IMR-90 (cell line): ENCODE measurements at regions not wholly inside any gene's neighbourhood (a gene's known extent, or its start where the extent isn't known, plus 50 kb on each side); places are given as distances from the start of the nearest gene placed in this dataset.

Experiments
- ATAC-seq: fragments of 200-7000 bp; cut with Tn5 transposase; 2 replicates; pipeline ENCODE4 v1.9.1; 2020; ENCODE audit warnings: low read depth, mild to moderate bottlenecking, moderate library complexity
- BruUV-seq: library from RNA; stranded (reverse); fragments of 400-500 nt; replicated peaks from 2 replicates; lab custom pipeline; 2021; lab: Mats Ljungman, UMichigan
- CTCF ChIA-PET: fragments of 300-600 bp; formaldehyde crosslinking; extraction: SDS; loops from one replicate; lab custom pipeline; 2021; ENCODE audit warnings: antibody characterized with exemption; lab: Yijun Ruan, JAX
- POLR2A ChIA-PET: fragments of 300-600 bp; sonication (Branson Sonifier 250); formaldehyde crosslinking; loops from one replicate; lab custom pipeline; 2022; ENCODE audit warnings: antibody characterized with exemption; ENCODE audit not compliant: unreplicated experiment; lab: Charles Lee
- DNase-seq: peaks from one replicate; pipeline ENCODE4 v3.0.0; 2013
- H2AFZ ChIP-seq: replicated peaks from 2 replicates; pipeline ENCODE3; 2013; ENCODE audit warnings: low read length, mild to moderate bottlenecking; ENCODE audit not compliant: poor library complexity
- H2AK5ac ChIP-seq: 2 replicates; pipeline ENCODE4 v1.6.1; 2013; ENCODE audit warnings: low read depth, low read length, inconsistent platforms
- H2AK9ac ChIP-seq: replicated peaks from 2 replicates; pipeline ENCODE3; 2013; ENCODE audit warnings: mild to moderate bottlenecking, low read depth, low read length, moderate library complexity; ENCODE audit not compliant: poor library complexity
- H2BK120ac ChIP-seq: 2 replicates; pipeline ENCODE4 v1.6.1; 2013; ENCODE audit warnings: low read depth, low read length, inconsistent platforms
- H2BK15ac ChIP-seq: 3 replicates; pipeline ENCODE4 v1.6.1; 2013; ENCODE audit warnings: low read depth, low read length, inconsistent platforms
- H2BK20ac ChIP-seq: 2 replicates; pipeline ENCODE4 v1.6.1; 2013; ENCODE audit warnings: low read depth, mild to moderate bottlenecking, inconsistent platforms, low read length, moderate library complexity
- H2BK5ac ChIP-seq: 2 replicates; pipeline ENCODE4 v1.6.1; 2013; ENCODE audit warnings: mild to moderate bottlenecking, low read depth, low read length, inconsistent platforms; ENCODE audit not compliant: poor library complexity, severe bottlenecking
- H3K14ac ChIP-seq: replicated peaks from 2 replicates; pipeline ENCODE4 v1.6.1; 2013; ENCODE audit warnings: low read depth, low read length, inconsistent platforms
- H3K18ac ChIP-seq: 2 replicates; pipeline ENCODE4 v1.6.1; 2013; ENCODE audit warnings: low read depth, low read length, control low read depth
- H3K23ac ChIP-seq: 2 replicates; pipeline ENCODE4 v1.6.1; 2013; ENCODE audit warnings: low read depth, low read length, inconsistent platforms
- H3K27ac ChIP-seq: 2 replicates; pipeline ENCODE4 v1.5.1; 2013; ENCODE audit warnings: mild to moderate bottlenecking, control low read depth, low read length; ENCODE audit not compliant: insufficient read depth
- H3K27me3 ChIP-seq: 2 replicates; pipeline ENCODE4 v1.6.1; 2013; ENCODE audit warnings: low read length; ENCODE audit not compliant: control insufficient read depth, insufficient read depth
- H3K36me3 ChIP-seq: 2 replicates; pipeline ENCODE4 v1.6.1; 2013; ENCODE audit warnings: low read length, mixed read lengths; ENCODE audit not compliant: control insufficient read depth, insufficient read depth
- H3K4ac ChIP-seq: 2 replicates; pipeline ENCODE4 v1.6.1; 2013; ENCODE audit warnings: low read depth, low read length, inconsistent platforms
- H3K4me1 ChIP-seq: 2 replicates; pipeline ENCODE4 v1.6.1; 2013; ENCODE audit warnings: low read length, mixed read lengths; ENCODE audit not compliant: control insufficient read depth, insufficient read depth
- H3K4me2 ChIP-seq: 2 replicates; pipeline ENCODE4 v1.6.1; 2013; ENCODE audit warnings: low read depth, mild to moderate bottlenecking, control low read depth, low read length, moderate library complexity
- H3K4me3 ChIP-seq: 2 replicates; pipeline ENCODE4 v1.5.1; 2013; ENCODE audit warnings: low read depth, mild to moderate bottlenecking, control low read depth, low read length, moderate library complexity; ENCODE audit not compliant: insufficient read depth
- H3K56ac ChIP-seq: 2 replicates; pipeline ENCODE4 v1.6.1; 2013; ENCODE audit warnings: low read length, inconsistent platforms; ENCODE audit not compliant: insufficient read depth; ENCODE audit errors: extremely low read depth
- H3K79me1 ChIP-seq, 2 experiments: 2 replicates each; pipeline ENCODE4 v1.6.1; 2013; ENCODE audit warnings: low read length in 2 of 2, inconsistent platforms in 1 of 2, low read depth in 1 of 2
- H3K9ac ChIP-seq: 2 replicates; pipeline ENCODE4 v1.6.1; 2013; ENCODE audit warnings: low read depth, low read length, control low read depth
- H3K9me1 ChIP-seq: 2 replicates; pipeline ENCODE4 v1.6.1; 2013; ENCODE audit warnings: low read length, inconsistent platforms; ENCODE audit not compliant: insufficient read depth
- H3K9me3 ChIP-seq: 2 replicates; pipeline ENCODE4 v1.6.1; 2013; ENCODE audit warnings: low read length; ENCODE audit not compliant: control insufficient read depth, insufficient read depth
- H4K20me1 ChIP-seq: 2 replicates; pipeline ENCODE4 v1.6.1; 2013; ENCODE audit warnings: low read length, inconsistent platforms; ENCODE audit not compliant: insufficient read depth
- H4K5ac ChIP-seq: 2 replicates; pipeline ENCODE4 v1.6.1; 2013; ENCODE audit warnings: mild to moderate bottlenecking, low read depth, low read length, control low read depth
- H4K8ac ChIP-seq, 2 experiments: 2 replicates each; pipeline ENCODE4 v1.6.1; 2013; ENCODE audit warnings: low read depth in 2 of 2, low read length in 2 of 2, control low read depth in 1 of 2, inconsistent platforms in 1 of 2
- H4K91ac ChIP-seq: 2 replicates; pipeline ENCODE4 v1.6.1; 2013; ENCODE audit warnings: low read depth, low read length, inconsistent platforms; ENCODE audit not compliant: insufficient read depth
- FOS ChIP-seq: fragments of 150-350 bp; IDR thresholded peaks from 2 replicates; pipeline ENCODE4 v1.6.1; 2016; ENCODE audit warnings: low read depth, low read length
- POLR2A ChIP-seq: IDR thresholded peaks from 2 replicates; pipeline ENCODE4 v1.6.1; 2012; ENCODE audit warnings: mild to moderate bottlenecking, low read depth, low read length
- RFX5 ChIP-seq: IDR thresholded peaks from 2 replicates; pipeline ENCODE4 v1.8.0; 2012; ENCODE audit warnings: low read depth, mild to moderate bottlenecking, low read length, moderate library complexity
- WGBS, 2 experiments: methylation state at CpG; one replicate each; pipeline versions ENCODE4 v1.1.5 to v1.1.7; 2013; ENCODE audit warnings: missing lambda C conversion rate in 2 of 2; ENCODE audit not compliant: insufficient read length in 1 of 2; ENCODE audit errors: extremely low coverage in 2 of 2; 5-methylcytosine and 5-hydroxymethylcytosine counted together
- dilution Hi-C: fragments of 300-500 bp; cut with HindIII; formaldehyde crosslinking; loops from one replicate; pipeline ENCODE4 v1.14.3; 2018; ENCODE audit warnings: low sequenced_read_pairs; ENCODE audit not compliant: unreplicated experiment
- in situ Hi-C: fragments of 300-500 bp; cut with MboI; formaldehyde crosslinking; loops from 3 replicates; pipeline ENCODE4 v1.14.3; 2019; ENCODE audit warnings: low sequenced_read_pairs, inconsistent platforms, mixed read lengths
- intact Hi-C: fragments of 100-400 bp; cut with micrococcal nuclease; formaldehyde crosslinking; loops from 2 replicates; pipeline ENCODE4 v1.10.0; 2022

DNA sequence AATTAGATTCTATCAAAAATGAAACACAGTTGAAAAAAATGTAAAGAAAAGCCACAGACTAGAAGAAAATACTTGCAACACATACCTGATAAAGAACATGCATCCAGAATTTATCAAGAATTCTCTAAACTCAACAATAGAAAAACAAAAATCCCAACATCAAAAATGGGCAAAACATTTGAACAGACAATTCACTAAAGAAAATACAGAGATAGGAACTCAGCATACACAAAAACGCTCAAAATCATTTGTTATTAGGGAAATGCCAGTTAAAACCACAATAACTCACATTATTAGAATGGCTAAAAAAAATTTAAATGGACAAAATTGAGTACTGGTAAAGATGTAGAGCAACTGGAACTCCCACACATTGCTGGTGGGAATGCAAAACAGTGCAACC, 311.0 kb upstream of the PRDM1 start:
- H3K23ac ChIP-seq = no peak overlapping the region
- no peak overlapping the region for H2AK9ac ChIP-seq
- H4K20me1 ChIP-seq = no peaks in the 10 kb centered on the region
- no peaks in the 10 kb centered on the region for H3K79me1 ChIP-seq
- no peak overlapping the region for H3K4ac ChIP-seq
- H2BK120ac ChIP-seq = no peak overlapping the region
- dilution Hi-C loops = no loop called here
- no peak overlapping the region for H3K18ac ChIP-seq
- H3K14ac ChIP-seq = no peak overlapping the region
- H3K9me3 ChIP-seq = peaks cover 3% of the 10 kb centered on the region; the same call in 1 of the 2 replicates
- CTCF ChIA-PET = no interaction called here
- no peak overlapping the region for H4K5ac ChIP-seq
- no peak overlapping the region for H3K4me2 ChIP-seq
- H3K9me1 ChIP-seq = no peaks in the 10 kb centered on the region
- POLR2A ChIA-PET = no interaction called here
- no peak overlapping the region for H2BK15ac ChIP-seq
- H3K56ac ChIP-seq = no peak overlapping the region
- H4K91ac ChIP-seq = no peak overlapping the region
- in situ Hi-C loops = no loop called here
- DNase-seq (no peak), ATAC-seq (no peak)
- H2BK20ac ChIP-seq = no peak overlapping the region
- H3K9ac ChIP-seq = no peak overlapping the region
- TF ChIP-seq POLR2A = no peak
- no peak for TF ChIP-seq FOS
- no peak for TF ChIP-seq RFX5
- no peaks in the 10 kb centered on the region for H3K36me3 ChIP-seq
- H3K27ac ChIP-seq = no peak overlapping the region
- H3K27me3 ChIP-seq = no peaks in the 10 kb centered on the region
- intact Hi-C loops = no loop called here
- H3K4me3 ChIP-seq = no peak overlapping the region
- no CpG with 5 or more reads among the region's 1 CpG for WGBS, 2 experiments
- no peak overlapping the region for H2AFZ ChIP-seq
- no peak overlapping the region for H4K8ac ChIP-seq
- no TSS peak for BruUV-seq
- H2BK5ac ChIP-seq = no peak overlapping the region
- no peaks in the 10 kb centered on the region; the same call in 1 of the 2 replicates for H3K4me1 ChIP-seq
- H2AK5ac ChIP-seq = no peak overlapping the region
